Right cardiac atrium (tissue), 5 donors: ENCODE measurements at regions not wholly inside any gene's neighbourhood (a gene's known extent, or its start where the extent isn't known, plus 50 kb on each side); places are given as distances from the start of the nearest gene placed in this dataset.

ENCODE experiments used
- ATAC-seq, 2 donors: fragments of 200-7000 bp; cut with Tn5 transposase; one replicate each; pipeline versions ENCODE4 v1.8.0 to v1.9.1; 2020; ENCODE audit warnings: moderate library complexity in 2 of 2, mild to moderate bottlenecking in 1 of 2
- DNase-seq, 3 donors: peaks; one replicate each; pipeline ENCODE4 v3.0.0-alpha.2; 2020
- H3K27ac ChIP-seq: one replicate; pipeline ENCODE4 v1.5.1; 2013; ENCODE audit warnings: mild to moderate bottlenecking, low read length, control low read depth, moderate library complexity
- H3K27me3 ChIP-seq: one replicate; pipeline ENCODE4 v1.6.1; 2013; ENCODE audit not compliant: control insufficient read depth, insufficient read depth
- H3K4me1 ChIP-seq: one replicate; pipeline ENCODE4 v1.6.1; 2013; ENCODE audit warnings: low read length; ENCODE audit not compliant: control insufficient read depth, insufficient read depth
- H3K4me3 ChIP-seq: one replicate; pipeline ENCODE4 v1.5.1; 2013; ENCODE audit warnings: low read length, control low read depth
- H3K9me3 ChIP-seq: one replicate; pipeline ENCODE4 v1.6.1; 2013; ENCODE audit warnings: low read length; ENCODE audit not compliant: control insufficient read depth
- WGBS: extraction: QIAGEN DNeasy Blood & Tissue Kit; methylation state at CpG from one replicate; pipeline ENCODE4 v1.1.7; 2013; 5-methylcytosine and 5-hydroxymethylcytosine counted together
- intact Hi-C, 4 donors: fragments of 100-400 bp; cut with DNase I; formaldehyde crosslinking; loops; one replicate each; pipeline versions ENCODE4 v1.11.0 to v1.14.0; 2022 to 2023
- donor health status: healthy with polysubstance abuse.
- donor health status: DM: no; HTN: yes; CAD: no.
- donor health status: DM: no; HTN: no; CAD: no.
- donor health status: DM: no; HTN: yes; CAD: no; lungs with severe emphysema.
- donor health status: DM: yes; HTN: yes; CAD: no.

- ATAC-seq (peak in 1 of 2 donors; percentile 51), DNase-seq (no peak)
- Histone ChIP-seq H3K4me3 (no peak overlapping the region), H3K9me3 (no peaks in the 10 kb centered on the region), H3K27ac (no peak overlapping the region), H3K4me1 (no peaks in the 10 kb centered on the region), H3K27me3 (no peaks in the 10 kb centered on the region)
- intact Hi-C loops, result no loop called here
- WGBS, result 49% methylated on average over 4 of the region's 4 CpGs
Observed at GRCh38 chr5:145479271-145479670, 355.9 kb downstream of the PRELID2 start.

DNA sequence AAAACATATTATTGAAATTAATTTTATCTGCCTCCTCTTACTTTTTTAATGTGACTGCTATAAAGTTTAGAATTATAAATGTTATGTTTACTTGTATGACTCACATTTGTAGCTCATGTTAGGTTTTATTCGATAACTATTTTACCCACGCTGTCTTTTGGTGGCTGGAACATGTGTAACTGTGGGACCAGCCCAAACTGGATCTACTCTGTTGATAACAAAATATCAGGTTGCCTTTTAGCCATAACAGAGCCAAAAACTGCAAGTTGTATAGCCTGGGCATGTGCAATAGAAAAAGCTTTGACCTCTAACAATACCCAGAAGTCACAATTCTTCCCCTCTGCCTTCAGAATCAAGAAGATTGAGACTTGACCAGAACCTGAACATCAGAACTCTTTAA lies 356.5 kb downstream of the PRELID2 start:
- Histone ChIP-seq H3K27ac (no peak overlapping the region), H3K9me3 (no peaks in the 10 kb centered on the region), H3K27me3 (no peaks in the 10 kb centered on the region), H3K4me3 (no peak overlapping the region), H3K4me1 (no peaks in the 10 kb centered on the region)
- ATAC-seq (no peak), DNase-seq (no peak)
- WGBS, result 89% methylated on average over 2 of the region's 2 CpGs
- intact Hi-C loops, result no loop called here

DNA sequence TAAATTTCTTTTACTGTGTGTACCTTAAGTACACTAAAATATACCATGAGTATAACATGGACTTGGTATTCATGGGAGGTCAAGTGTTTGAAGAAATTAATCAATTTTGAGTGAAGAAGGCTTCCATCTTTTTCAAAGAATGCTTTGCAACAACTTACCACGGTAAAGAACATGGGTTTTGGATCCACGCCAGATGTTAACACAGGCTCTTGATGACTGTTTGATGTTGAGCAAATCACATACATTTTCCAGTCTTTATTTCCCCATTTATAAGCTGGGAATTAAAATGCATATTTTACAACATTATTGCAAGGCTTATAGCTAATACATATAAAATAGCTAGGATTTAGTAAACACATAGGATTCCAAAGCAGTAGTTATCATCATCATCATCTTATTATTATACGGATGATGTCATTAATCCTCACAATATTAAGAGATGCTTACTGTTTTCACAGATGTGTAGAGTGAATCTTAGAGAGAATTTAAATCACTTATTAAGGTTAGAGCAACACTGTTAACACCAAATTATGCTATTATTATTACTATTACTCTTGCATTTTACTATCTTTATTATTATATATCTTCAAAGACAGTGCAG lies 362.0 kb downstream of the PRELID2 start:
- Histone ChIP-seq H3K9me3 (no peaks in the 10 kb centered on the region), H3K4me3 (no peak overlapping the region), H3K4me1 (no peaks in the 10 kb centered on the region), H3K27ac (no peak overlapping the region), H3K27me3 (no peaks in the 10 kb centered on the region)
- ATAC-seq (no peak), DNase-seq (no peak)
- WGBS, result 67% methylated on average over 3 of the region's 3 CpGs
- intact Hi-C loops, result no loop called here

GRCh38 chr5:145471831-145472612 lies 363.1 kb downstream of the PRELID2 start:
- Histone ChIP-seq H3K27ac (no peak overlapping the region), H3K9me3 (no peaks in the 10 kb centered on the region), H3K4me1 (no peaks in the 10 kb centered on the region), H3K4me3 (no peak overlapping the region), H3K27me3 (no peaks in the 10 kb centered on the region)
- DNase-seq (no peak), ATAC-seq (no peak)
- 41% methylated on average over 1 of the region's 1 CpG for WGBS
- intact Hi-C loops, result no loop called here

DNA sequence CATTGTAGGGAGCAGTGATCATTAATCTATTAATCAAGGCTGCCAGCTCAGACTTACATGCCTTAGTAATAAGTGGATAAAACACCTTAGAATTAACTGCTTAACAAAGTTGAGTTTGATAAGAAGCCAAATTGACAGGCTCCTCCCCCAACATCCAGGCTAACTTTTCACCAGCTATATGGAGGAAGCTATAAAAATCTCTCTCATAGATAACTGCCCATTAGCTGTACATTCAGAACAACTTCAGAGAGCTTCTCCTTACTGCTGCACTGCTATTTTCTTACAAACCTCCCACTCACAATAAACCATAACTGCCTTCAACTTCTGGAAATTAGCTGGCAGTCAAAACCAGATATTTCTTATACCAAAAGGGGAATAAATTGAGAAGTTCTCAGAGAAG lies 364.1 kb downstream of the PRELID2 start:
- Histone ChIP-seq H3K9me3 (no peaks in the 10 kb centered on the region), H3K4me3 (no peak overlapping the region), H3K4me1 (no peaks in the 10 kb centered on the region), H3K27me3 (no peaks in the 10 kb centered on the region), H3K27ac (no peak overlapping the region)
- no peak for ATAC-seq
- DNase-seq, result no peak
- intact Hi-C loops, result no loop called here

DNA sequence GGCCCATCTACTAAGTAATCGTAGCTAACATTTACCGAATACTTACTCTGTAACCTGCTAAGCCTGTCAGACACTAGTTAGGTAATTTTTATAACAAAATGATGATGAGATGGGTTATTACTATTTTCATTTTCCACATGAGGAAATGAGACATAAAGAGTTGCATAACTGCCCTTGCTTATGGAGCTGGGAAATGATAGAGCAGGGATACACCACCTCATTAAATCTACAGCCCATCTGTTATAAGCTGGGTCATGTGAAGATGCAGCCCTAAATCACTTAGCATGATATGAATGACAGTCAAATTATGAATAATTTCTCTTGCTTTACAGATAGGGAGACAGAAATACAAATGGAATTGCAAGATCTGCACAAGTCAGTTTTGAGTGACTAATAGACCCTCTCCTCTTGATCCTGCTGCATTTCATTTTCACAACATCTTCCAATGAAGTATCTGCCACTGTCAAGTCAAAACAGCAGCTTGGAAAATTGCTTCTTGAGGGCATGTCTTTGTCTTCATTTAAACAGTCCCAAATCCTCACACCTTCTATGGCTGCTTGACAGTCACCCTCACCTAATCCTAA lies 364.7 kb downstream of the PRELID2 start:
- ATAC-seq (no peak), DNase-seq (no peak)
- Histone ChIP-seq H3K27ac (no peak overlapping the region), H3K27me3 (no peaks in the 10 kb centered on the region), H3K4me1 (no peaks in the 10 kb centered on the region), H3K9me3 (no peaks in the 10 kb centered on the region), H3K4me3 (no peak overlapping the region)
- intact Hi-C loops, result no loop called here
- 91% methylated on average over 2 of the region's 2 CpGs for WGBS

GRCh38 chr5:145467446-145467845 lies 367.7 kb downstream of the PRELID2 start:
- Histone ChIP-seq H3K27ac (no peak overlapping the region), H3K4me1 (no peaks in the 10 kb centered on the region), H3K4me3 (no peak overlapping the region), H3K9me3 (no peaks in the 10 kb centered on the region), H3K27me3 (no peaks in the 10 kb centered on the region)
- WGBS, result 87% methylated on average over 3 of the region's 3 CpGs
- intact Hi-C loops, result no loop called here
- DNase-seq (no peak), ATAC-seq (no peak)

DNA sequence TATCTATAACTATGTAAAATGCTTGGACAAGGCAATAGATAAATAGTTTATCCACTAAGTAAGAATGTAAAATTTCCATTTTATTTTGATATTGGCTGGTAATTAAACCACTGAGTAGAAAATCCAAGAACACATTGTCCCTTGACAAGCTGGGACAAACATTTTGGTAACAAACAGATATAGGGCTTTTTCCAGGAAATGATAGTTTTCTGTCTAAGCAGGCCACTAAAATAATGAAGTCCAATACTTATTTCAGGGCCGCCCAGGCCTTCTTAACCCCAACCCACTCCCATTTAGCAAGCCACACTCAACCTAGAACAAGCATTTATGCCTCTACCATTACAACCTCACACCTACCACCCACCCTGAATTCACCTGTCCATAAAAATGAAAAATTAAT lies 368.6 kb downstream of the PRELID2 start:
- no peaks in the 10 kb centered on the region for H3K4me1 ChIP-seq
- DNase-seq (no peak), ATAC-seq (peak in 1 of 2 donors; percentile 64)
- intact Hi-C loops, result no loop called here
- no peaks in the 10 kb centered on the region for H3K9me3 ChIP-seq
- no peak overlapping the region for H3K27ac ChIP-seq
- WGBS, result 81% methylated on average over 1 of the region's 1 CpG
- H3K27me3 ChIP-seq, result no peaks in the 10 kb centered on the region
- no peak overlapping the region for H3K4me3 ChIP-seq

GRCh38 chr5:145465474-145466263 lies 369.5 kb downstream of the PRELID2 start:
- H3K4me3 ChIP-seq, result no peak overlapping the region
- 78% methylated on average over 6 of the region's 6 CpGs for WGBS
- no peaks in the 10 kb centered on the region for H3K9me3 ChIP-seq
- peak in 1 of 2 donors; percentile 48 for ATAC-seq
- H3K27me3 ChIP-seq, result no peaks in the 10 kb centered on the region
- intact Hi-C loops, result no loop called here
- no peak for DNase-seq
- no peaks in the 10 kb centered on the region for H3K4me1 ChIP-seq
- no peak overlapping the region for H3K27ac ChIP-seq

GRCh38 chr5:145464171-145464570 lies 371.0 kb downstream of the PRELID2 start:
- 86% methylated on average over 1 of the region's 1 CpG for WGBS
- H3K27ac ChIP-seq, result no peak overlapping the region

DNA sequence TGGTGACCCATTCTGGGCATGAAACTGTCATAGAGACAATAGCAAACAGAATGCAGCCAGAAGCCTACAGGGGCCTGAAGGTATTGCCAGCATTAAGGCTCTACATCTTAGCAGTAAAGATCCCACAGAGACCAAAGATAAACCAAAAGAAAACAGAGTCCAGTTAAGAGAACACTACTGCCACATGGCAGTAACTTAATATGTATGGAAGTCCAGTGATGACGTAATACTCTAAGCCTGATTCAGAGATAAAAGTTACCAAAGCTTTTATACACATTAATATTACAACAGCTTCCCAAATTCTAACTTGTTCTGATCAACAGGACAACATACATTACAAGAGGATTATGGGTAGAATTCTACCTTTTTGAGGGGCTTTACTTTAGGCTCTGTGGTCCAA lies 371.5 kb downstream of the PRELID2 start:
- WGBS, result 64% methylated on average over 1 of the region's 1 CpG
- DNase-seq, result no peak
- Histone ChIP-seq H3K4me3 (no peak overlapping the region), H3K27me3 (no peaks in the 10 kb centered on the region), H3K4me1 (no peaks in the 10 kb centered on the region), H3K27ac (no peak overlapping the region), H3K9me3 (no peaks in the 10 kb centered on the region)
- no peak for ATAC-seq
- intact Hi-C loops, result no loop called here

More at GRCh38 chr5:145464171-145464570, 371.0 kb downstream of the PRELID2 start:
- no peak overlapping the region for H3K4me3 ChIP-seq
- H3K27me3 ChIP-seq, result no peaks in the 10 kb centered on the region
- H3K4me1 ChIP-seq, result no peaks in the 10 kb centered on the region
- no peak for DNase-seq
- ATAC-seq, result no peak
- intact Hi-C loops, result no loop called here
- no peaks in the 10 kb centered on the region for H3K9me3 ChIP-seq
